Non-pigmented ciliary epithelial cell (primary cell): ENCODE measurements at regions not wholly inside any gene's neighbourhood (a gene's known extent, or its start where the extent isn't known, plus 50 kb on each side); places are given as distances from the start of the nearest gene placed in this dataset.

ENCODE experiments used
- DNase-seq: peaks from one replicate; pipeline ENCODE4 v3.0.0-alpha.2; 2010; ENCODE audit warnings: low read depth

GRCh38 chr1:81435175-81435574, 365.6 kb upstream of the ADGRL2 start:
- DNase-seq: no peak

- DNase-seq: no peak
These were observed 367.1 kb upstream of the ADGRL2 start for GRCh38 chr1:81433676-81434075.

DNA sequence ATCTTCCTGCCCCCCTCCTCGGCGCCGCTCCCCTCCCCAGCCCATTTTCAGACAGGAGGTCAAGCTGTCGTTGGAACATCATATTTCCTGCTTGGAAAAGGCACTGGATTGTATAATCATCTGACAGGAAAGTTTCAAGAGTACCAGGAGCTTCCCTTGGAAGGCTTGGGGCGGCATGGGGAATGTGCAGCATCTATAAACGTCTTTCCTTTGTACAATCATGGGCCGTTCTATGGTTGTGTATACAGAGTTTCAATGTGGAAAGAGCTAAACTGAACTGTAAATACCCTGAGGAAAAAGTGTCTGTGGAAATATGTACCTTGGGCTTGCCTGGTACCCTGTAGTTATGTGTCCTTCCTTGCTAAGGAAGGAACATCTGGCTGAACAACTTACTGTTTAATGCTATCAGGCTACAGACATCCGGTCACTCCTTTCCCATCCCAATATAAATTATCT, 368.1 kb upstream of the ADGRL2 start:
- DNase-seq: no peak

DNA sequence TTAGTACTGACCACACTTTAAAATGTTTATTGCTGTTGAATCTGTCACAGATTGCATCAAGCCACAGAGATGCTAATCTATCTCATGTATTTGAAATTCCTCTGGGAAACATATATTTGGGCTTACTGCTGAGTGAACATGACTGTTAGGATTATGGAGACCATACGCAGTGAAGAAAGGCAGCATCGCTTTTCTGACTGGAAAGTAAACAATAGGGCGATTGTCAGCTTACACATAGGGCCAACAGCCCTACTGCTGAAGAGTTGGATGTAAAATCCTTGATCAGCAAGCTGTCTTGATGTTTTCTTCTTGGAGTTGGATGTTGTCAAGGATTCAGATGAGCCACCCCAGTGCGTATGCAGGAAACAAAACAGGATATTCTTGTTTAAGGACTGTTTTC, 368.7 kb upstream of the ADGRL2 start:
- no peak for DNase-seq

DNA sequence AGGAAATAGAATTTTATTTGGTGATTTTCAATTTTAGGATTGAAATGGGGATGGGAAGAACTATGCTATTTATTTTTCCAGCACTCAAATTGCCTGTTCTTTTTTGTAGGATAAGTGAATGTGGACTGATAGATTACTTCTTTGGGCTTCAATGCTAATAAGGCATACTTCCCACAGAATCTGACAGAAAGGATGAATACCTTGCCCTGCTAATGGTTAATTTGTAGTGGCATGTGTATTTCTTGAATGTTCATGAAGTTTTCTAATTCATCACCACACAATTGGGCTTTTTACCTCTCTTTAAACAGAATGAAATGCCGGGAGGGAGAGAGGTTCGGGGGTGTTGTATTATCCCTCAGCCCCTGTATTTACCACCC, 369.1 kb upstream of the ADGRL2 start:
- DNase-seq: no peak

DNA sequence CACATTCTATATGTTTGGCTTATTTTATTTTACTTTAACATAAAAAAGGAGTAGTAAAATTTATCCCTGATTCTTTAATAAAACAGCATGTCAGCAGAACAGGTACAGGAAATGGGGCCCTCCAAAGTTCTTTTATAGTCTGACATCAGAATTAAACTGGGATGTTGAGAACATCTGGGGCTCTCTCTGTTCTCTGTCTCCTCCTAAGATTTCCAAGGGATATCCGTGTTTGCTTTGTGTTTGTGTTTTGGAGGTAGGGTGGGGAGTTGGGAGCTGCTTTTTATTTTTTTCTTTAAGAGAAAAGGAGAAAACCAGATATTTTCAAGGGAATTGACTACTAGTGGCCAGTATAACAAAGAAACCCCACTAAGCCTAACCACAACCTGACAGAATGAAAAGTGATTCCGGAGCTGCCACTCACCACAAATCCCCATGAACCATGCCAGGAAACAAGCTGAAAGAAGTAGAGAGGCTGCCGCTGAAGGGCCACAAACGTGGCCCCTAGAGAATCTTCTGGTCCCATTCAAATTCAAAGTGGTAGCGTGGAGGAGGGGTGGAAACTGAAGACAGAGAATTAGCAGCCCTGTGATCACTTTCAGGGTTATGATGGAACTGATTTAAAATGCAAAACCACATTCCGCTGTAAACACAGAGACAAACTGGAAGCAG, 369.6 kb upstream of the ADGRL2 start:
- no peak for DNase-seq

DNA sequence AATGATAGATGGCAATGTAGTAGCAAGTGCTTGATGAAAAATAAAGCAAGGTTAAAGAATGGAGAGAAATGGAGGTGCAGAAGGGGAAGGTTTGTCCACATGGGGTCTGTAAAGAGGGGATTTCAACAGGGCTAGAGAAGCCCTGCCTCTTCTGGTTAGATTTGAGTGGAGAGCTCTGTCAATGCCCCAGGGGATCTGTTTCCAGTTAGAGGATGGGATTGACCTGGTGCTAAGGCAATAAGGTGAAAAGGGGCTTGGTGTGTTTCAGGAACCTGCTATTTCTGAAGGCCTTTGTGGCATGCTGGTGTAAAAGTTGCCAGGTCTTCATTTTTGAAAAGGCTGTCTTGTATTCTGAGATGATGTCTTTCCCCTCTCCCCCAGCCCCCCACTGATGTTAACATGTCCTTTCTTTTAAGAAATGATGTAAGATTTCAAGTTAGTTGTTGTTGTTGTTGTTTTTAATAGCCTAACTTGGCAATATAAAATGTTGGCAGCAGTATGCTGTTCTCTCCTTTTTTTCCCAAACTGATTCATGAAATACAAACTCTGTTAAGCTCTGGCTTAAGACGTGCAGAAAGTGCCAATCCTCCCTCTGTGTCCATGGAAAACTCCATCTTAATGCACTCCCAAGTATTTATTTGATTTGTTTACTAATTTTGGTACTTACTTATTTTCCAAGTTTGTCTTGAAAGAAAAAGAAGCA, 370.3 kb upstream of the ADGRL2 start:
- DNase-seq: no peak

DNA sequence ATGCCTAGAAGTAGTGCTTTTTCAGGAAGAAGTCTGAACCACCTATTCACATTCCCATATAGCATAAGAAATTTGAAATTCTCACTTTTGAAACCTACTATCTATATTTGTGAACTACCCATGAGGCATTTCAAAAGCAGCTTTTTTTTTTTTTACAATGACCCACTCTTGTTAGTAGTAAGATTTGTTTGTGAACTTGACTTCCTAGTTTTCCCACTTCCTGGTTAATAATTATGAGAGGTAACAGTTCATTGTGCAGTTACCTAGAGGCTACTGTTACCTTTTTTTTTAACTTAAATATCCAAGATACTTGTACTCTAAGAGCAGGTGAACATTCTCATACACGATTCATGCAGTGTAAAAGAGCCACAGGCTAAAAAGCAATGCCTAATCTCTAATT, 371.7 kb upstream of the ADGRL2 start:
- no peak for DNase-seq

GRCh38 chr1:81424816-81425215, 375.9 kb upstream of the ADGRL2 start:
- no peak for DNase-seq

DNA sequence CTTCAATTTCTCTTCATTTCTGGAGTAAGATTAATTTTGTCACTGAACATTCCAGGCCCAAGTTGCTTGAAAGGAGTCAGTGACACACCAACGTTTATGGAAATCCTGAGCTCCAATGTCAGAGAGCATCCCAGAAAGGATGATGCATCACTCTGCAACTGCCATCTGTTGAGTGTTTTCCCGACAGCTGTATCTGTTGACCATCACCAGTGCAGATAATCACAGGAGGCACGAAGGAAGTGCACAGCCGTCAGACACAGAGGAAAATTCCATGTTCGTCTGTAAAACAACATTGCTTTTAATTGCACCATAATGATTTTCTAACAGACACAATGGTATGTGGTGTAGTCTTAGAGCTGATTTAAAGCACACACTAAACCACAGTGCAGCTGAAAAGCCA, 376.7 kb upstream of the ADGRL2 start:
- no peak for DNase-seq

- DNase-seq: no peak
These were observed 380.0 kb upstream of the ADGRL2 start for GRCh38 chr1:81420760-81421159.

GRCh38 chr1:81414488-81415015, 386.2 kb upstream of the ADGRL2 start:
- DNase-seq: no peak

DNA sequence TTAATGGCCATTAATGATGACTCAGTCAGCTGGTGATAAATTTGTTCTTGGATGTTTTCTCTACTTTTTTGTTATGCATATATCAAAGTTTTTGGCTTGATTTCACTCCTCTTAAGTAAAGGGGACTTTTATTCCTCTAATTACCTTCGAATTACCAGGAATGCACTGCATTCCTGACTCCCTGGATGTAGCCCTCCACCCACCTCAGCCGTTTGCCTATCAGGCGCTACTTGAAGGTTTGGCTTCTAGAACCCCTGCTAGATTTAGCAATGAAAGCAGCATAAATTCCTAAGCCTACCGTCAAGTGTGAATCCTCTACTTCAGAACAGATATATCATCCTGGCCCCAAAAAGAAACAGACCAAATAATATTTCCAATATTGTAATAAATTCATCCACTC, 387.8 kb upstream of the ADGRL2 start:
- DNase-seq: no peak

GRCh38 chr1:81410941-81411340, 389.8 kb upstream of the ADGRL2 start:
- no peak for DNase-seq

- DNase-seq: no peak
These were observed 390.4 kb upstream of the ADGRL2 start for GRCh38 chr1:81410351-81410750.

DNA sequence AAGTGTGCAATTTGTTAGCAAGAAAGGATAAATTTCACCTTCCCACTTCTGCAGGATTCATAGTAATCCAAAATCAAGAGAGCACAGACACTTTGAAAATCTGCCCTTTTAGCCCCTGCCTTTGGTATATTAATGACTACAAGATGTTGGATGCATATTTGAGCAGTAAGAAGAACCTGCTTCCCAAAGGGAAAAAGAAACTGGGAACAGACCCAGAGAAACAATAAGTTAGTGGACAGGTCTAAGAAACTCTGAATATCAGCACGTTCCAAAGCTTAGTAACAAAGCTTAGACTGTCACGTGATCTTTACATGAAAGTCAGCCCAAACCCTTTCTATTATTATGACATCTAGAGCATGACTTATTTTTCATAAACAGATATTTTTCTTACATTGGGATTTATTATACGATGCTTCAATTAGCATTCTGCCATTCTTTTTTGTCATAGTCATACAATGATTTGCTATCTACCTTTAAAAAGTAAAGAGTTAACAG, 390.9 kb upstream of the ADGRL2 start:
- no peak for DNase-seq

- no peak for DNase-seq
These were observed 391.5 kb upstream of the ADGRL2 start for GRCh38 chr1:81409262-81409661.

- DNase-seq: no peak
These were observed 392.3 kb upstream of the ADGRL2 start for GRCh38 chr1:81408419-81408818.

GRCh38 chr1:81407000-81407821, 393.5 kb upstream of the ADGRL2 start:
- DNase-seq: no peak

GRCh38 chr1:81406292-81406999, 394.3 kb upstream of the ADGRL2 start:
- no peak for DNase-seq

DNA sequence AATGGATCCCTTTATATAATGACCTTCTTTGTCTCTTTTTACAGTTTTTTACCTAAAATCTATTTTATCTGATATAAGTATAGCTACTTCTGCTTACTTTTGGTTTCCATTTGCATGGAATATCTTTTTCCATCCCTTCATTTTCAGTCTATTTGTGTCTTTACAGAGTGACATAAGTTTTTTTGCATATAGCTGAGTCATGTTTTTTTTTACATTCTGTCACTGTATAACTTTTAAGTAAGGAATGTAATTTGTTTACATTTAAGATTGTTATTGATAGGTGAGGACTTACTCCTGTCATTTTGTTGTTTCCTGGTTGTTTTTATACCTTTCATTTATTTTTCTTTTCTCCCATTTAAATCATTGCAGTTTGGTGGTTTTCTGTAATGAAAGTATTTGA, 402.7 kb upstream of the ADGRL2 start:
- DNase-seq: no peak
